A549 (cell line): ENCODE measurements at regions not wholly inside any gene's neighbourhood (a gene's known extent, or its start where the extent isn't known, plus 50 kb on each side); places are given as distances from the start of the nearest gene placed in this dataset.
A peak's percentile ranks its signal among the peaks of the same experiment; 100 is the strongest.

Experiments
- ATAC-seq, 2 experiments: fragments of 200-7000 bp in 1 of 2; fragments of >200 bp in 1 of 2; cut with Nextera tagmentation in 1 of 2; cut with Tn5 transposase in 1 of 2; 3 replicates each; pipeline versions ENCODE4 v1.8.0 to v1.9.1; 2018 to 2020; ENCODE audit warnings: mild to moderate bottlenecking in 1 of 2, moderate library complexity in 1 of 2
- CTCF ChIA-PET: fragments of 300-600 bp; sonication (Branson Sonifier 250); formaldehyde crosslinking; extraction: SDS; loops from one replicate; lab custom pipeline; 2021; ENCODE audit warnings: antibody characterized with exemption, inconsistent platforms; lab: Yijun Ruan, JAX
- POLR2A ChIA-PET: fragments of 350-600 bp; formaldehyde crosslinking; extraction: SDS; loops from one replicate; lab custom pipeline; 2021; ENCODE audit warnings: antibody characterized with exemption, inconsistent platforms; lab: Yijun Ruan, JAX
- DNase-seq, 2 experiments: peaks; one replicate each; pipeline versions ENCODE4 v3.0.0 to v3.0.0-alpha.2; 2011 to 2016; ENCODE audit warnings: low read depth in 1 of 2, low spot score in 1 of 2
- FAIRE-seq: peaks from 2 replicates; lab custom pipeline; 2011; peaks lifted over from hg19 to GRCh38; lab: Jason Lieb, UNC
- H3K27ac ChIP-seq, 2 experiments: fragments of >200 bp; sonication (Bioruptor Twin); formaldehyde crosslinking; 3 replicates each; pipeline ENCODE4 v1.5.1; 2016 to 2017
- H3K4me1 ChIP-seq: fragments of >200 bp; sonication (Bioruptor Twin); formaldehyde crosslinking; 3 replicates; pipeline ENCODE4 v1.6.1; 2016
- H3K4me2 ChIP-seq: fragments of >200 bp; sonication (Bioruptor Twin); formaldehyde crosslinking; 3 replicates; pipeline ENCODE4 v1.6.1; 2016
- H3K4me3 ChIP-seq: fragments of >200 bp; sonication (Bioruptor Twin); formaldehyde crosslinking; 3 replicates; pipeline ENCODE4 v1.5.1; 2016
- H3K9me3 ChIP-seq: fragments of >200 bp; sonication (Bioruptor Twin); formaldehyde crosslinking; 3 replicates; pipeline ENCODE4 v1.6.1; 2016
- CHD4 ChIP-seq: fragments of 200-600 bp; sonication (generic); IDR thresholded peaks from 2 replicates; pipeline ENCODE4 v1.6.1; 2016; ENCODE audit warnings: antibody characterized with exemption, mild to moderate bottlenecking, borderline replicate concordance
- EP300 ChIP-seq, 2 experiments: fragments of >200 bp; sonication (Bioruptor Twin); formaldehyde crosslinking; IDR thresholded peaks; 2 replicates in 1 of 2; 3 replicates in 1 of 2; pipeline ENCODE4 v1.6.1; 2016 to 2017
- FOSB ChIP-seq: fragments of 250-450 bp; sonication (Bioruptor Pico); IDR thresholded peaks from 2 replicates; pipeline ENCODE4 v1.5.0; 2020; ENCODE audit warnings: mild to moderate bottlenecking, moderate library complexity
- FOSL2 ChIP-seq, 2 experiments: fragments of 450-650 bp in 1 of 2; fragments of >200 bp in 1 of 2; sonication (Bioruptor Twin) in 1 of 2; formaldehyde crosslinking; IDR thresholded peaks; 2 replicates each; pipeline versions ENCODE4 v1.5.0 to v1.6.1; 2016 to 2020; ENCODE audit warnings: mild to moderate bottlenecking in 1 of 2, moderate library complexity in 1 of 2
- HDAC2 ChIP-seq: fragments of 200-600 bp; sonication (generic); IDR thresholded peaks from 2 replicates; pipeline ENCODE4 v1.6.1; 2016
- HOXA7 ChIP-seq: fragments of 250-450 bp; sonication (Bioruptor Pico); IDR thresholded peaks from 2 replicates; pipeline ENCODE4 v1.5.0; 2020; ENCODE audit warnings: mild to moderate bottlenecking, moderate library complexity
- HOXB13 ChIP-seq: fragments of 250-450 bp; sonication (Bioruptor Pico); IDR thresholded peaks from 2 replicates; pipeline ENCODE4 v1.5.0; 2020; ENCODE audit warnings: low read depth, mild to moderate bottlenecking, moderate library complexity
- JUNB ChIP-seq: fragments of >200 bp; sonication (Bioruptor Twin); formaldehyde crosslinking; IDR thresholded peaks from 2 replicates; pipeline ENCODE4 v1.6.1; 2016
- KDM1A ChIP-seq: fragments of 200-600 bp; sonication (generic); IDR thresholded peaks from 2 replicates; pipeline ENCODE4 v1.6.1; 2016; ENCODE audit warnings: low read depth, mild to moderate bottlenecking
- MAFK ChIP-seq: fragments of 450-650 bp; IDR thresholded peaks from 2 replicates; pipeline ENCODE4 v1.6.1; 2014; ENCODE audit not compliant: partially characterized antibody
- MAZ ChIP-seq: fragments of 150-350 bp; IDR thresholded peaks from 2 replicates; pipeline ENCODE4 v1.6.1; 2014; ENCODE audit warnings: antibody characterized with exemption, low read depth, low read length, borderline replicate concordance
- MYC ChIP-seq: IDR thresholded peaks from 2 replicates; pipeline ENCODE4 v1.6.1; 2012; ENCODE audit warnings: mild to moderate bottlenecking, inconsistent platforms, low read length, improper control_type of control experiment, borderline replicate concordance
- NR3C1 ChIP-seq: fragments of >200 bp; sonication (Bioruptor Twin); formaldehyde crosslinking; IDR thresholded peaks from 3 replicates; pipeline ENCODE4 v1.6.1; 2017
- SMC3 ChIP-seq: fragments of >200 bp; sonication (Bioruptor Twin); formaldehyde crosslinking; IDR thresholded peaks from 3 replicates; pipeline ENCODE4 v1.6.1; 2018; ENCODE audit warnings: inconsistent platforms
- TFCP2L1 ChIP-seq: fragments of 250-450 bp; sonication (Bioruptor Pico); IDR thresholded peaks from 2 replicates; pipeline ENCODE4 v1.5.0; 2021; ENCODE audit warnings: mild to moderate bottlenecking
- TP53 ChIP-seq: fragments of 250-450 bp; sonication (Bioruptor Pico); IDR thresholded peaks from 2 replicates; pipeline ENCODE4 v1.5.0; 2021; ENCODE audit warnings: mild to moderate bottlenecking, moderate library complexity
- ZSCAN20 ChIP-seq: fragments of 250-450 bp; sonication (Bioruptor Pico); IDR thresholded peaks from 2 replicates; pipeline ENCODE4 v1.8.0; 2022; ENCODE audit warnings: mild to moderate bottlenecking, moderate library complexity
- WGBS: methylation state at CpG from one replicate; pipeline ENCODE4 v1.1.6; 2017; ENCODE audit errors: missing lambda C conversion rate; 5-methylcytosine and 5-hydroxymethylcytosine counted together
- TF ChIP-seq, protein P1 (sequence below): fragments of 250-450 bp; sonication (Bioruptor Pico); IDR thresholded peaks from 2 replicates; pipeline ENCODE4 v1.5.0; 2020; ENCODE audit warnings: low read depth, mild to moderate bottlenecking, moderate library complexity
- TF ChIP-seq, protein P2 (sequence below): IDR thresholded peaks from 2 replicates; pipeline ENCODE4 v1.6.1; 2012
- TF ChIP-seq, protein P3 (sequence below): fragments of 150-350 bp; IDR thresholded peaks from 2 replicates; pipeline ENCODE4 v1.6.1; 2014; ENCODE audit warnings: low read depth, mild to moderate bottlenecking, low read length
- TF ChIP-seq, protein P4 (sequence below): fragments of 450-650 bp; IDR thresholded peaks from 2 replicates; pipeline ENCODE4 v1.6.1; 2014; ENCODE audit warnings: antibody characterized with exemption

DNA sequence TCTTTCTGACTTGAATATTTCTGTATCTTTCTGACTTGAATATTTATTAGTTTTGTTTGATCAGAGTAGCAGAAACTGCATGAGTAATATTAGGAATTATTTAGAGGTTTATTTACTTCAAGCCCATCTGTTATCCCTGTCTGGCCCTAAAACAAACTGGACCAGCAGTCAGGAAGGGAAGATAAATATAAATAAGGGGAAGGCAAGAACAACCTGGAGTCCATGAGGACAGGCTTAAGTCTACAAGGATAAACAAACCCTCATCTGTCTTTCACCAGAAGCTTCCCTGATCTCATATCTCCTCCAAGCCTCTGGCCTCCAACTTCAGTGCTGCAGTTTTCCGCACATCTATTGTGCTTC, 524.9 kb downstream of the CENPC start (continued):
- TF ChIP-seq, protein P1, sequence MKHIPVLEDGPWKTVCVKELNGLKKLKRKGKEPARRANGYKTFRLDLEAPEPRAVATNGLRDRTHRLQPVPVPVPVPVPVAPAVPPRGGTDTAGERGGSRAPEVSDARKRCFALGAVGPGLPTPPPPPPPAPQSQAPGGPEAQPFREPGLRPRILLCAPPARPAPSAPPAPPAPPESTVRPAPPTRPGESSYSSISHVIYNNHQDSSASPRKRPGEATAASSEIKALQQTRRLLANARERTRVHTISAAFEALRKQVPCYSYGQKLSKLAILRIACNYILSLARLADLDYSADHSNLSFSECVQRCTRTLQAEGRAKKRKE (CRISPR knock-in tag): no peak
- TF ChIP-seq EP300 (IDR thresholded peaks at IDR 0.05) (no peak), HOXB13 (CRISPR knock-in tag) (no peak)
- TF ChIP-seq, all 56 proteins: peak for 0

DNA sequence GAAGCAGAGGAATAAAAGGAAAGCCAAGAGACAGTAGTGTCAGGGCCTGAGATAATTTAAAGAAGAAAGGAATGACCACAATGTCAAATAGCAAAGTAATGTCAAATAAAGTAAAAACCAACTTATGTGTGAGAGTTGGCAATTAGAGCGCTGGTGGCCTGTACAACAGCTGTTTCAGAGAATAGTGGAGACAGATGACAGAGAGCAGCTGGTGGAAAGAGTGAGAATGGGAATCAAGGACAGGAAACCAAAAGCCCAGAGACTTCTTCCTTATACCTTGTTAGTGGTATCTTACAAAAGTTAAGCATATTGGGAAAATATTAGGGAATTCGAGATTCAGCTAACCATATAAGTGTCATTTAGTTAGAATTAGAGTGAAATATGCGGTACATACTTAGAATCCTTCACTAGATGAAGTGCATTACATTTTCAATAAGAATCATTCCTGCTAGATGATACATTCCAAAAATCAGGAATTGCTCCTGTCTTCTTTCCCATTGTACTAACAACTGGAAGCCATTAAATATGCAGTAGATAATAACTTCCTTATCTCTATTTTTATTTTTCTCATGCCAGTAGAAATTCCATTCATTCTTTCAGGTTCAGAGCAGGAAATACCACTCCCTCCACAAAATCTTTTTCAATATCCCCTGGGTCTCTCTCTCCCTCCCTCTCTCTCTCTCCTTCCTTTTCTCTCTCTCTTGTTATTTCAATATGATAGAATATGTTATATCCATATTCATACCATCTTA, 525.4 kb downstream of the CENPC start:
- ChIA-PET CTCF (no interaction called here), POLR2A (no interaction called here)
- Histone ChIP-seq H3K9me3 (no peaks in the 10 kb centered on the region), H3K4me3 (no peak overlapping the region), H3K4me2 (no peak overlapping the region), H3K4me1 (no peaks in the 10 kb centered on the region), H3K27ac (no peak overlapping the region)
- no peak for TF ChIP-seq ZSCAN20
- TF ChIP-seq NR3C1: no peak
- no peak for TF ChIP-seq MAFK
- no peak for TF ChIP-seq MYC
- no peak for TF ChIP-seq CHD4
- TF ChIP-seq, protein P2, sequence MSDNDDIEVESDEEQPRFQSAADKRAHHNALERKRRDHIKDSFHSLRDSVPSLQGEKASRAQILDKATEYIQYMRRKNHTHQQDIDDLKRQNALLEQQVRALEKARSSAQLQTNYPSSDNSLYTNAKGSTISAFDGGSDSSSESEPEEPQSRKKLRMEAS: no peak
- no peak for TF ChIP-seq EP300 (IDR thresholded peaks at IDR 0.05)
- no peak for TF ChIP-seq HOXA7 (CRISPR knock-in tag)
- no peak for TF ChIP-seq JUNB
- TF ChIP-seq TP53 (CRISPR knock-in tag): no peak
- TF ChIP-seq FOSL2 (IDR thresholded peaks at IDR 0.05): no peak
- no peak for TF ChIP-seq FOSL2 (CRISPR knock-in tag; IDR thresholded peaks at IDR 0.05)
- no peak for TF ChIP-seq HDAC2
- no peak for TF ChIP-seq FOSB (CRISPR knock-in tag)
- TF ChIP-seq, protein P3, sequence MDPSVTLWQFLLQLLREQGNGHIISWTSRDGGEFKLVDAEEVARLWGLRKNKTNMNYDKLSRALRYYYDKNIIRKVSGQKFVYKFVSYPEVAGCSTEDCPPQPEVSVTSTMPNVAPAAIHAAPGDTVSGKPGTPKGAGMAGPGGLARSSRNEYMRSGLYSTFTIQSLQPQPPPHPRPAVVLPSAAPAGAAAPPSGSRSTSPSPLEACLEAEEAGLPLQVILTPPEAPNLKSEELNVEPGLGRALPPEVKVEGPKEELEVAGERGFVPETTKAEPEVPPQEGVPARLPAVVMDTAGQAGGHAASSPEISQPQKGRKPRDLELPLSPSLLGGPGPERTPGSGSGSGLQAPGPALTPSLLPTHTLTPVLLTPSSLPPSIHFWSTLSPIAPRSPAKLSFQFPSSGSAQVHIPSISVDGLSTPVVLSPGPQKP: no peak
- no peak for FAIRE-seq
- ATAC-seq: no peak
- 19% methylated on average over 3 of the region's 3 CpGs for WGBS
- no peak for DNase-seq

DNA sequence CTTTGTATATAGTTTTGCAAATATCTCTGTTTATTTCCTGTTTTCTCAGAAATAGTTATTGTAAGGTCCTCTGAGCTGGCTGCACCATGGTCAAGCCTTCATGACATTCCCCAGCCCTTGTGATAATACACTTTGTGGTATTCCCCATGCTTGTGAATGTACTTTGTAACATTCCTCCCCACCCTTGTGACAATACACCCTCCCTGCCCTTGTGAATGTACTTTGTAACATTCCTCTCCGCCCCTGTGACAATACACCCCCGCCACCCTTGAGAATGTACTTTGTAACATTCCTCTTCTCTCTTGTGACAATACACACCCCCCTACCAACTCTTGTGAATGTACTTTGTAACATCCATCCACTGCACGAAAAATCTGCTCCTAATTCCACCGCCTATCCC, 530.7 kb downstream of the CENPC start:
- FAIRE-seq: no peak
- Histone ChIP-seq H3K4me1 (no peaks in the 10 kb centered on the region), H3K4me3 (no peak overlapping the region), H3K4me2 (no peak overlapping the region), H3K9me3 (no peaks in the 10 kb centered on the region), H3K27ac (no peak overlapping the region)
- WGBS: 41% methylated on average over 4 of the region's 4 CpGs
- ChIA-PET POLR2A (no interaction called here), CTCF (no interaction called here)
- TF ChIP-seq TFCP2L1 (CRISPR knock-in tag) (no peak), MAZ (no peak), FOSB (CRISPR knock-in tag) (no peak), KDM1A (no peak), SMC3 (no peak)
- TF ChIP-seq, protein P1 (CRISPR knock-in tag): no peak
- TF ChIP-seq, protein P4, sequence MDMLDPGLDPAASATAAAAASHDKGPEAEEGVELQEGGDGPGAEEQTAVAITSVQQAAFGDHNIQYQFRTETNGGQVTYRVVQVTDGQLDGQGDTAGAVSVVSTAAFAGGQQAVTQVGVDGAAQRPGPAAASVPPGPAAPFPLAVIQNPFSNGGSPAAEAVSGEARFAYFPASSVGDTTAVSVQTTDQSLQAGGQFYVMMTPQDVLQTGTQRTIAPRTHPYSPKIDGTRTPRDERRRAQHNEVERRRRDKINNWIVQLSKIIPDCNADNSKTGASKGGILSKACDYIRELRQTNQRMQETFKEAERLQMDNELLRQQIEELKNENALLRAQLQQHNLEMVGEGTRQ: no peak
- DNase-seq: peak in 1 of 2 experiments; percentile 4
- no peak for ATAC-seq
